ENCODE measurements at regions not wholly inside any gene's neighbourhood (a gene's known extent, or its start where the extent isn't known, plus 50 kb on each side); places are given as distances from the start of the nearest gene placed in this dataset.

GRCh38 chr9:38185647-38186403 is 116.8 kb upstream of the SHB start:
- H3K4me3 ChIP-seq (ENCODE audit: low read depth, low read length) = no peak overlapping the region
- no peak for TF ChIP-seq CTCF (conservative IDR thresholded peaks at IDR 0.05; ENCODE audit: low read depth, low read length)
- no peak for DNase-seq (ENCODE audit: low read depth)

- no peak overlapping the region for H3K4me3 ChIP-seq (ENCODE audit: low read depth, low read length)
- TF ChIP-seq CTCF (conservative IDR thresholded peaks at IDR 0.05; ENCODE audit: low read depth, low read length) = no peak
- DNase-seq (ENCODE audit: low read depth) = peak; percentile 82
These were observed 115.1 kb upstream of the SHB start for GRCh38 chr9:38183994-38184568.

- peak; percentile 85 for DNase-seq (ENCODE audit: low read depth)
- TF ChIP-seq CTCF (conservative IDR thresholded peaks at IDR 0.05; ENCODE audit: low read depth, low read length) = no peak
- H3K4me3 ChIP-seq (ENCODE audit: low read depth, low read length) = no peak overlapping the region
These were observed 113.3 kb upstream of the SHB start for GRCh38 chr9:38182321-38182720.

- no peak overlapping the region for H3K4me3 ChIP-seq (ENCODE audit: low read depth, low read length)
- TF ChIP-seq CTCF (conservative IDR thresholded peaks at IDR 0.05; ENCODE audit: low read depth, low read length) = no peak
- DNase-seq (ENCODE audit: low read depth) = peak; percentile 26
These were observed 112.8 kb upstream of the SHB start for GRCh38 chr9:38181866-38182265.

- H3K4me3 ChIP-seq (ENCODE audit: low read depth, low read length) = no peak overlapping the region
- peak; percentile 28 for DNase-seq (ENCODE audit: low read depth)
- TF ChIP-seq CTCF (conservative IDR thresholded peaks at IDR 0.05; ENCODE audit: low read depth, low read length) = no peak
These were observed 112.2 kb upstream of the SHB start for GRCh38 chr9:38181232-38181631.

- no peak overlapping the region for H3K4me3 ChIP-seq (ENCODE audit: low read depth, low read length)
- no peak for DNase-seq (ENCODE audit: low read depth)
- no peak for TF ChIP-seq CTCF (conservative IDR thresholded peaks at IDR 0.05; ENCODE audit: low read depth, low read length)
These were observed 111.6 kb upstream of the SHB start for GRCh38 chr9:38180656-38181055.

GRCh38 chr9:38179965-38180364 is 110.9 kb upstream of the SHB start:
- TF ChIP-seq CTCF (conservative IDR thresholded peaks at IDR 0.05; ENCODE audit: low read depth, low read length) = no peak
- no peak overlapping the region for H3K4me3 ChIP-seq (ENCODE audit: low read depth, low read length)
- no peak for DNase-seq (ENCODE audit: low read depth)

Data from choroid plexus epithelial cell (primary cell).